Endothelial cell of umbilical vein (primary cell): ENCODE measurements at regions not wholly inside any gene's neighbourhood (a gene's known extent, or its start where the extent isn't known, plus 50 kb on each side); places are given as distances from the start of the nearest gene placed in this dataset.

Experiments
- CTCF ChIP-seq, 2 donors: IDR thresholded peaks; 1 replicate in 1 of 2; 2 replicates in 1 of 2; pipeline ENCODE4 v1.5.1; 2011; ENCODE audit warnings: low read length in 2 of 2, mild to moderate bottlenecking in 2 of 2, moderate library complexity in 2 of 2, control low read depth in 1 of 2, inconsistent platforms in 1 of 2, low read depth in 1 of 2; ENCODE audit not compliant: insufficient read depth in 1 of 2; ENCODE audit errors: extremely low read depth in 1 of 2
- EZH2 ChIP-seq: IDR thresholded peaks from 2 replicates; pipeline ENCODE4 v1.6.1; 2012; ENCODE audit warnings: borderline replicate concordance, low read depth, mild to moderate bottlenecking, moderate library complexity, low read length, inconsistent platforms; ENCODE audit not compliant: severe bottlenecking
- FOS ChIP-seq: IDR thresholded peaks from 2 replicates; pipeline ENCODE4 v1.6.1; 2011; ENCODE audit warnings: mild to moderate bottlenecking, low read length, moderate library complexity, borderline replicate concordance; ENCODE audit not compliant: insufficient read depth
- GATA2 ChIP-seq: IDR thresholded peaks from 2 replicates; pipeline ENCODE4 v1.7.0; 2011; ENCODE audit warnings: low read depth, mild to moderate bottlenecking, moderate library complexity, mixed read lengths, low read length; ENCODE audit not compliant: insufficient read length, insufficient read depth
- JUN ChIP-seq: IDR thresholded peaks from 2 replicates; pipeline ENCODE4 v1.6.1; 2011; ENCODE audit warnings: borderline replicate concordance, low read depth; ENCODE audit not compliant: insufficient read length, insufficient read depth
- MAX ChIP-seq: IDR thresholded peaks from 2 replicates; pipeline ENCODE4 v1.6.1; 2011; ENCODE audit not compliant: insufficient read depth, insufficient read length
- MYC ChIP-seq: IDR thresholded peaks from one replicate; pipeline ENCODE4 v1.6.1; 2011; ENCODE audit warnings: mild to moderate bottlenecking, low read depth, low read length
- POLR2A ChIP-seq: IDR thresholded peaks from 2 replicates; pipeline ENCODE4 v1.6.1; 2012; ENCODE audit warnings: low read depth, mild to moderate bottlenecking, control low read depth, low read length
- POLR2AphosphoS5 ChIP-seq: IDR thresholded peaks from 2 replicates; pipeline ENCODE4 v1.6.1; 2012; ENCODE audit warnings: low read depth, mild to moderate bottlenecking, control low read depth, low read length, moderate library complexity; ENCODE audit not compliant: insufficient read depth

GRCh38 chr11:25520459-25520858 is 811.5 kb upstream of the ANO3 start:
- TF ChIP-seq CTCF (IDR thresholded peaks at IDR 0.05; ENCODE audit: extremely low read depth in 1 of 2, insufficient read depth in 1 of 2, low read depth in 1 of 2, low read length in 2 of 2) (no peak), EZH2 (no peak), POLR2A (no peak), FOS (no peak), POLR2AphosphoS5 (no peak), MAX (no peak), MYC (no peak), GATA2 (no peak), JUN (no peak)
